ENCODE measurements at regions not wholly inside any gene's neighbourhood (a gene's known extent, or its start where the extent isn't known, plus 50 kb on each side); places are given as distances from the start of the nearest gene placed in this dataset.
"Not testable (repeated sequence)": the region's sequence is repeated elsewhere in the genome, so short reads cannot be mapped to it uniquely, and the experiment has no call there.

DNA sequence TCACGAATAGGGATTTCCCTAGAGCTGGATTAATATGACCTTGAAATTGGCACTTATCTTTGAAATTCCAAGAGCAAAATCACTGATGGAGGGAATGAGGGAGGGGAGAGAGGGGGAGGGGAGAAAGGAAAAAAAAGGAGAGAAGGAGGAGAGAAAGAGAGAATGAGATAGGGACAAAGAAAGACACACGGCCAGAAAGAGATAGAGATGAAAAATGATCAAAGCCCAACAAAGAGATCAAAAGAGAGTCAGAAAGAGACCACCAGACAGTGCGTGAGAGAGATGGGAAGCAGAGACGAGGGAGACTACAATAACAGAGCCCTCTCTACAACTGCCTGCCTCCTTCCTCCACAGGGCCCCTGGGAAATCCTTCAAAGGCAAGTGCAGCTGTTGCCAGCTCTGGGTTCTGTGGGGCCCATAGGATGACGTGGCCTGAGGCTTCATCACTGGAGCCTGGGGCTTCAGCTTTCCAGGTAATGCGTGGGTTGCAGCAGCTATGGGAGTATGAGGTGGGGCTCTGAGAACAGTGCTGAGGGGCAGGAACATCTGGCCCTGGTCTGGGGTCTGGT lies 58.3 kb upstream of the SHB start:
- DNase-seq (ENCODE audit: low read depth in 2 of 2), result no peak

DNA sequence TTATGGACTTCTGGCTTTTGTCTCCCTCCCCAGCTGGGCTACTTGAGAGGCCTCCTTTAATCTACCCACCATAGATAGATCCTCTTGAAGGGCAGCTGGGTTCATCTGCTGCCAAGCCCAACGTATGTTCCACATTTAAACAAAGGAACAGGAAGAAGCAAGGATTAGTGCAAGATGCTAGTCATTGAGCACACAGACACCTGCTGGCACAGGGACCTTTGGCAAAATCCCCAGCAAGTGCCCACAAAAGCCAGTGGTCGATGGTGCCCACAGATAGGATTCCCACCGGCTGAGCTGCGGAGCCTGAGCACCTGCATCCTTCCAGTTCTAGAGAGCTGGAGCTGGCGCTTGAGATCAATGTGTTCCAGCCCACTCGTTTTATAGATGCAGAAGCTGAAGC lies 57.7 kb upstream of the SHB start:
- DNase-seq (ENCODE audit: low read depth in 2 of 2), result no peak

DNA sequence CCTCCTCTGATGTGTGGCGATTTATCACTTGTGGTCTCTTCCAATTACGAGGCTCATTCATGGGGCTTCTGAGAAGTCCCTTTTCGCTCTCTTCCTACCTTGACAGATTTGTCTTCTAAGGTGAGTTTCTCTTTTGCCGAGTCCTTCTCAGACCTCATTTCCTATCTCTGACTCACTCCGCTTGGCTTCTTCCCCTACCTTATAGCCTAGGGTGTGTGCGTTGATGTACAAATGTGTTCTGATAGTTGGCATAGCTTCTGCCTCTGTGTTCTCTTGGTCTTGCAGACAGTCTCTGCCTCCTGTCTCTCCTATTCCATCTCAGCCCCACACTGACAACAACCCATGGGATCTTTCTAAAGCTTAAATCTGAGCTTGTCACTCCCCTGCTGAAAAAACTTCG lies 56.9 kb upstream of the SHB start:
- DNase-seq (ENCODE audit: low read depth in 2 of 2), result no peak

DNA sequence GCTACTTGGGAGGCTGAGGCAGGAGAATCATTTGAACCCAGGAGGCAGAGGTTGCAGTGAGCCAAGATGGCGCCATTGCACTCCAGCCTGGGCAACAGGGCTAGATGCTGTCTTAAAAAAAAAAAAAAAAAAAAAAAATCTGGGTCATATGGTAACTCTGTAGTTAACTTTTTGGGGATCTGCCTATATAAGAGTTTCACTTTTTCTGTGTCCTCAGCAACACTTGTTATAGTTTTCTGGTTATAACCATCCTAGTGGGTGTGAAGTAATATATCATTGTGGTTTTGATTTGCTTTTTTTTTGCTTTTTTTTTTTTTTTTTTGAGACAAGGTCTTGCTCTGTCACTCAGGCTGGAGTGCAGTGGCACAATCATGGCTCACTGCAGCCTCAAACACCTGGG lies 54.3 kb upstream of the SHB start:
- not testable (repeated sequence) for DNase-seq (ENCODE audit: low read depth in 2 of 2)

DNA sequence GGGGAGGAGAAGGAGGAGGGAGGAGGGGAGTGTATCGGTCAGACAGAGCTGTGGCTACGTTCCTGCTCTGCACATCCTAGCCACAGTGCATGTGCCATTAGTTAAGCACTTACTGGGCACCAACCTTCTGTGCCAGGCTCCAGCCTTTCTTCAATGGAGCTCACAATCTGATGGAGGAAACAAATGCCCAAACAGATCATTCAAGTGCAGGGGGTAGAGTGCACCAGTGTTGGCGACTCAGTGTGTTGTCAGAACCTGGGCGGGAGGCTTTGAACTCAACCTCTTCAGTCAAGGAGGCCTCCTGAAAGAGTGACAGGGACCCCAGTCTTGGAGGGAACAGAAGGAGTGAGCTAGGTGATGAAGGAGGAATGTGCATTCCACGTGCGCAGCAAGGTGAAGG lies 51.9 kb upstream of the SHB start:
- no peak for DNase-seq (ENCODE audit: low read depth in 2 of 2)

DNA sequence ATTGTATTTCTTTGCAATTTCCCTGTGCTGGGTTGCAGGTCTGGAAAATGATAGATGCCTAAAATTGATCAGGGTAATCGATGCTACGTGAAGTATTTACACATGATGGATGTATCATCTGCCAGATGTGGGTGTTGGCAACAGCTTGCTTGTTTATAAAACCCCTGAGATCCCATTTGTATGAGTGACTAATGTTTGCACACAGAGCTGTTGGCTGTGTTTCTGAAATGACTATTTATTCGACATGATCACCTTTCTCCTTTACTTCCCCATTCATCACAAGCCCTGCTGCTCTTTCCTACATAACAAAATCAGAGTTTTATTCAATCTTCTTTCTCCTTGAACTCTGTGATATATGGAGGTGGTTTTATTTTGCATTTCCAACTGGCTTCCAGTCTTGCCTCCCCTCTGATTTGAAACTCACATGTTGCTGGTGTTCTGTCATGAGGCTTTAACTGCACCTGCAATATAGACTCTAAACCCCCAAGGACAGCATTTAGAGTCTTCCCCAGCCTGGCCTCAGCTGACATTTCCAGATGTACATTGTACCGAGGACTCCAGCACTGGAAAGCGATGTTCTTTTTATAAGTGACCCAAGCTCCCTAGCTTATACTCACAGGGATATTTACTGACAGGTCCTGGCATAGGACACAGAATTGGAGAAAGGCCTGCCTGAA lies 50.7 kb upstream of the SHB start:
- no peak for DNase-seq (ENCODE audit: low read depth in 2 of 2)

DNA sequence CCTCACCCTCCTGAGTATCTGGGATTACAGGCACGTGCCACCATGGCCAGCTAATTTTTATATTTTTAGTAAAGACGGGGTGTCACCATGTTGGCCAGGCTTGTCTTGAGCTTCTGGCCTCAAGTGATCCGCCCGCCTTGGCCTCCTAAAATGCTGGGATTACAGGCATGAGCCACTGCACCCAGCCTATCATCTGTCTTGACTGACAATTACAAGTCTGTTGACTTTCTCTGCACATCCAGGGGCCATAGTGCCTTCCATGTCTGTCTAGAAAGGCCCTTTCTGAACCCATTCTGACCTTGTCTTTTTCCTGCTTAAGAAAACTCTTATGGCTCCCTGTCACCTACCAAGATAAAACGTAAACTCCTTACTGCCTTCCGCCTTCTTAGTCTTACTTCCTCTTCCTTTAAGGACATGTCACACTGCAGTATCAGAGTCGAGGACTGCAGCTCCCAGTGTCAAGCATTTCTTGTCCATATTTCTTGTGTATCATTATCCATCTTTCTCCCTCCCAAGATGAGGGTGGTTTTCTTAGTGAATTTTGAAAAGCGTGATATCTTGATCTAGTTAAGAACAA lies 49.9 kb upstream of the SHB start:
- no peak for DNase-seq (ENCODE audit: low read depth in 2 of 2)

Measured in stimulated activated CD4-positive, alpha-beta T cell treated with anti-CD3 and anti-CD28 coated beads, Interleukin-4, amount 100 ng/mL, for 48 hours (primary cell).